H9 (cell line): ENCODE measurements at regions not wholly inside any gene's neighbourhood (a gene's known extent, or its start where the extent isn't known, plus 50 kb on each side); places are given as distances from the start of the nearest gene placed in this dataset.

Experiments
- DNase-seq: peaks from one replicate; pipeline ENCODE4 v3.0.0-alpha.2; 2017
- H2AFZ ChIP-seq: one replicate; pipeline ENCODE4 v1.6.1; 2013; ENCODE audit warnings: mild to moderate bottlenecking, low read length, control low read depth, moderate library complexity
- H2AK5ac ChIP-seq: 2 replicates; pipeline ENCODE4 v1.6.1; 2013; ENCODE audit warnings: low read length, control low read depth, mixed read lengths; ENCODE audit not compliant: insufficient read length
- H2BK120ac ChIP-seq: one replicate; pipeline ENCODE4 v1.6.1; 2013; ENCODE audit warnings: low read depth, mild to moderate bottlenecking, low read length, control low read depth, inconsistent platforms; ENCODE audit not compliant: poor library complexity, severe bottlenecking
- H2BK12ac ChIP-seq: 2 replicates; pipeline ENCODE4 v1.6.1; 2013; ENCODE audit warnings: low read length, control low read depth, mixed read lengths, low read depth; ENCODE audit not compliant: insufficient read length
- H2BK15ac ChIP-seq: 2 replicates; pipeline ENCODE4 v1.6.1; 2013; ENCODE audit warnings: low read depth, low read length, control low read depth
- H2BK20ac ChIP-seq: one replicate; pipeline ENCODE4 v1.6.1; 2013; ENCODE audit warnings: low read depth, mild to moderate bottlenecking, low read length, control low read depth, inconsistent platforms; ENCODE audit not compliant: poor library complexity, severe bottlenecking
- H2BK5ac ChIP-seq: 2 replicates; pipeline ENCODE4 v1.6.1; 2013; ENCODE audit warnings: low read length, control low read depth, mixed read lengths; ENCODE audit not compliant: insufficient read length
- H3K14ac ChIP-seq: 2 replicates; pipeline ENCODE4 v1.6.1; 2013; ENCODE audit warnings: low read length, control low read depth; ENCODE audit not compliant: insufficient read depth
- H3K18ac ChIP-seq: 2 replicates; pipeline ENCODE4 v1.6.1; 2013; ENCODE audit warnings: low read depth, mild to moderate bottlenecking, mixed read lengths, low read length, control low read depth; ENCODE audit not compliant: insufficient read length
- H3K23ac ChIP-seq: 2 replicates; pipeline ENCODE4 v1.6.1; 2013; ENCODE audit warnings: low read length, control low read depth, mixed read lengths, low read depth; ENCODE audit not compliant: insufficient read length
- H3K23me2 ChIP-seq: 2 replicates; pipeline ENCODE4 v1.6.1; 2013; ENCODE audit warnings: low read depth, mild to moderate bottlenecking, mixed read lengths, low read length, control low read depth; ENCODE audit not compliant: insufficient read length, poor library complexity, severe bottlenecking
- H3K27ac ChIP-seq: 2 replicates; pipeline ENCODE4 v1.5.1; 2013; ENCODE audit warnings: low read length, control low read depth, mixed read lengths, low read depth; ENCODE audit not compliant: insufficient read length
- H3K27me3 ChIP-seq: 2 replicates; pipeline ENCODE4 v1.6.1; 2013; ENCODE audit warnings: low read length, control low read depth, inconsistent platforms; ENCODE audit not compliant: insufficient read depth
- H3K4ac ChIP-seq: 2 replicates; pipeline ENCODE4 v1.6.1; 2013; ENCODE audit warnings: low read depth, mild to moderate bottlenecking, control low read depth, inconsistent platforms, low read length, moderate library complexity
- H3K4me1 ChIP-seq: 2 replicates; pipeline ENCODE4 v1.6.1; 2013; ENCODE audit warnings: low read length, control low read depth, inconsistent platforms; ENCODE audit not compliant: insufficient read depth
- H3K4me2 ChIP-seq: 2 replicates; pipeline ENCODE4 v1.6.1; 2013; ENCODE audit warnings: low read length, control low read depth, mixed read lengths; ENCODE audit not compliant: insufficient read length, insufficient read depth
- H3K56ac ChIP-seq: 2 replicates; pipeline ENCODE4 v1.6.1; 2013; ENCODE audit warnings: low read depth, mild to moderate bottlenecking, mixed read lengths, low read length, control low read depth; ENCODE audit not compliant: insufficient read length
- H3K79me1 ChIP-seq: 2 replicates; pipeline ENCODE4 v1.6.1; 2013; ENCODE audit warnings: low read depth, mild to moderate bottlenecking, moderate library complexity, low read length, control low read depth, inconsistent platforms; ENCODE audit not compliant: insufficient read depth, poor library complexity, severe bottlenecking
- H3K79me2 ChIP-seq: 2 replicates; pipeline ENCODE4 v1.6.1; 2013; ENCODE audit warnings: low read length, control low read depth, inconsistent platforms; ENCODE audit not compliant: insufficient read depth
- H3K9ac ChIP-seq: 2 replicates; pipeline ENCODE4 v1.6.1; 2013; ENCODE audit warnings: low read length, control low read depth, mixed read lengths; ENCODE audit not compliant: insufficient read length; ENCODE audit errors: extremely low read depth
- H3K9me3 ChIP-seq: one replicate; pipeline ENCODE4 v1.6.1; 2013; ENCODE audit warnings: low read depth, low read length, inconsistent platforms; ENCODE audit not compliant: control insufficient read depth
- H3T11ph ChIP-seq: one replicate; pipeline ENCODE4 v1.6.1; 2013; ENCODE audit warnings: mild to moderate bottlenecking, low read length, control low read depth, inconsistent platforms
- H4K20me1 ChIP-seq: one replicate; pipeline ENCODE4 v1.6.1; 2013; ENCODE audit not compliant: control insufficient read depth, insufficient read length, insufficient read depth
- H4K5ac ChIP-seq: 2 replicates; pipeline ENCODE4 v1.6.1; 2013; ENCODE audit warnings: low read depth, mild to moderate bottlenecking, mixed read lengths, low read length, control low read depth; ENCODE audit not compliant: insufficient read length
- H4K8ac ChIP-seq: replicated peaks from 2 replicates; pipeline ENCODE4 v1.6.1; 2013; ENCODE audit warnings: low read length, control low read depth, mixed read lengths, low read depth; ENCODE audit not compliant: insufficient read length
- H4K91ac ChIP-seq: 2 replicates; pipeline ENCODE4 v1.6.1; 2013; ENCODE audit warnings: low read depth, mild to moderate bottlenecking, moderate library complexity, mixed read lengths, low read length, control low read depth; ENCODE audit not compliant: insufficient read length
- H3K27ac Mint-ChIP-seq, 3 experiments: 2 replicates in 2 of 3; 3 replicates in 1 of 3; pipeline ENCODE4 v1.8.0; 2020 to 2021; ENCODE audit warnings: mixed read lengths in 3 of 3, mild to moderate bottlenecking in 1 of 3, moderate library complexity in 1 of 3
- H3K27me3 Mint-ChIP-seq: 2 replicates; pipeline ENCODE4 v1.8.0; 2021; ENCODE audit warnings: low read depth, mild to moderate bottlenecking, moderate library complexity, mixed read lengths
- H3K36me3 Mint-ChIP-seq, 3 experiments: 2 replicates in 2 of 3; 3 replicates in 1 of 3; pipeline ENCODE4 v1.8.0; 2020 to 2021; ENCODE audit warnings: low read depth in 3 of 3, mixed read lengths in 3 of 3; ENCODE audit not compliant: insufficient read depth in 1 of 3
- H3K4me1 Mint-ChIP-seq, 2 experiments: 2 replicates each; pipeline ENCODE4 v1.8.0; 2020; ENCODE audit warnings: mixed read lengths in 2 of 2
- H3K4me3 Mint-ChIP-seq, 2 experiments: 2 replicates in 1 of 2; 3 replicates in 1 of 2; pipeline ENCODE4 v1.8.0; 2020 to 2021; ENCODE audit warnings: mild to moderate bottlenecking in 2 of 2, mixed read lengths in 2 of 2, moderate library complexity in 1 of 2
- H3K9me3 Mint-ChIP-seq, 2 experiments: 2 replicates in 1 of 2; 3 replicates in 1 of 2; pipeline ENCODE4 v1.8.0; 2020; ENCODE audit warnings: mild to moderate bottlenecking in 2 of 2, mixed read lengths in 2 of 2, moderate library complexity in 1 of 2
- WGBS: extraction: QIAGEN DNeasy Blood & Tissue Kit; methylation state at CpG from one replicate; pipeline ENCODE4 v1.1.7; 2013; ENCODE audit warnings: missing lambda C conversion rate, low lambda C conversion rate, mixed read lengths; ENCODE audit not compliant: insufficient read length; ENCODE audit errors: extremely low coverage; 5-methylcytosine and 5-hydroxymethylcytosine counted together
- TF ChIP-seq, protein P1 (sequence below): fragments of 200-600 bp; sonication (generic); conservative IDR thresholded peaks from 3 replicates; pipeline ENCODE4 v1.8.0; 2021; ENCODE audit warnings: antibody characterized with exemption, mild to moderate bottlenecking

DNA sequence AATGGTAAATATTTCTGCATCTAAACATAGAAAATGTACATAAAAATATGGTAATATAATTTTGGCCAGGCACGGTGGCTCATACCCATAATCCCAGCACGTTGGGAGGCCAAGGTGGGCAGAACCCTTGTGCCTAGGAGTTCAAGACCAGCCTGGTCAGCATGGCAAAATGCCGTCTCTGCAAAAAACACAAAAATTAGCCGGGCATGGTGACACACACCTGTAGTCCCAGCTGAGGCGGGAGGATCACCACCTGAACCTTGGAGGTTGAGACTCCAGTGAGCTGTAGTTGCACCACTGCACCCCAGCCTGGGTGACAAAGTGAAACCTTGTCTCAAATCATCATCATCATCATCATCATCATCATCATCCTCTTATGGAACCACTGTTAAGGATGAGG lies 230.6 kb upstream of the NCAM1 start:
- Histone ChIP-seq H3K23ac (no peak overlapping the region), H3K4me1 (no peaks in the 10 kb centered on the region), H3K4me2 (no peak overlapping the region), H2AFZ (no peak overlapping the region), H3K79me2 (no peaks in the 10 kb centered on the region), H4K5ac (no peak overlapping the region), H3K18ac (no peak overlapping the region), H3K14ac (no peak overlapping the region), H3K79me1 (no peaks in the 10 kb centered on the region), H3K4ac (no peak overlapping the region), H3K27me3 (no peaks in the 10 kb centered on the region), H2AK5ac (no peak overlapping the region), H2BK12ac (no peak overlapping the region), H3K9ac (no peak overlapping the region), H3T11ph (no peak overlapping the region), H2BK120ac (no peak overlapping the region), H3K56ac (no peak overlapping the region), H3K27ac (no peak overlapping the region), H4K20me1 (no peaks in the 10 kb centered on the region), H2BK15ac (no peak overlapping the region), H2BK20ac (no peak overlapping the region), H2BK5ac (no peak overlapping the region), H4K91ac (no peak overlapping the region), H3K23me2 (no peaks in the 10 kb centered on the region), H4K8ac (no peak overlapping the region), H3K9me3 (no peaks in the 10 kb centered on the region)
- Mint-ChIP-seq H3K4me3 (no peak overlapping the region), H3K27ac (no peak overlapping the region), H3K27me3 (peaks cover 5% of the 10 kb centered on the region), H3K36me3 (no peaks in the 10 kb centered on the region), H3K4me1 (0 out of 4 replicates have a peak, but pooled peaks cover 0 to 2% of the 10 kb centered on the region in 2 experiments), H3K9me3 (no peaks in the 10 kb centered on the region; a peak in 1 of 5 replicates)
- no CpG with 5 or more reads among the region's 5 CpGs for WGBS
- TF ChIP-seq, protein P1, sequence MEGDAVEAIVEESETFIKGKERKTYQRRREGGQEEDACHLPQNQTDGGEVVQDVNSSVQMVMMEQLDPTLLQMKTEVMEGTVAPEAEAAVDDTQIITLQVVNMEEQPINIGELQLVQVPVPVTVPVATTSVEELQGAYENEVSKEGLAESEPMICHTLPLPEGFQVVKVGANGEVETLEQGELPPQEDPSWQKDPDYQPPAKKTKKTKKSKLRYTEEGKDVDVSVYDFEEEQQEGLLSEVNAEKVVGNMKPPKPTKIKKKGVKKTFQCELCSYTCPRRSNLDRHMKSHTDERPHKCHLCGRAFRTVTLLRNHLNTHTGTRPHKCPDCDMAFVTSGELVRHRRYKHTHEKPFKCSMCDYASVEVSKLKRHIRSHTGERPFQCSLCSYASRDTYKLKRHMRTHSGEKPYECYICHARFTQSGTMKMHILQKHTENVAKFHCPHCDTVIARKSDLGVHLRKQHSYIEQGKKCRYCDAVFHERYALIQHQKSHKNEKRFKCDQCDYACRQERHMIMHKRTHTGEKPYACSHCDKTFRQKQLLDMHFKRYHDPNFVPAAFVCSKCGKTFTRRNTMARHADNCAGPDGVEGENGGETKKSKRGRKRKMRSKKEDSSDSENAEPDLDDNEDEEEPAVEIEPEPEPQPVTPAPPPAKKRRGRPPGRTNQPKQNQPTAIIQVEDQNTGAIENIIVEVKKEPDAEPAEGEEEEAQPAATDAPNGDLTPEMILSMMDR = no peak
- no peak for DNase-seq
